K562 (cell line): ENCODE measurements at regions not wholly inside any gene's neighbourhood (a gene's known extent, or its start where the extent isn't known, plus 50 kb on each side); places are given as distances from the start of the nearest gene placed in this dataset.

Source experiments
- ATAC-seq: fragments of 200-7000 bp; cut with Tn5 transposase; 3 replicates; pipeline ENCODE4 v1.9.1; 2020; ENCODE audit warnings: moderate library complexity
- BruUV-seq: library from RNA; stranded (reverse); fragments of 400-500 nt; replicated peaks from 2 replicates; lab custom pipeline; 2021; lab: Mats Ljungman, UMichigan
- CTCF ChIA-PET: fragments of 300-600 bp; formaldehyde crosslinking; extraction: SDS; loops from one replicate; lab custom pipeline; 2021; ENCODE audit warnings: low intra/inter-chr PET ratio; lab: Yijun Ruan, JAX
- POLR2A ChIA-PET: fragments of 300-600, 350-650 bp; sonication (Branson Sonifier 250); formaldehyde crosslinking; extraction: SDS; loops from one replicate; lab custom pipeline; 2021; ENCODE audit warnings: antibody characterized with exemption, inconsistent platforms; lab: Yijun Ruan, JAX
- DNase-seq, 4 experiments: peaks; one replicate each; pipeline versions ENCODE4 v3.0.0 to v3.0.0-alpha.2; 2011 to 2018; ENCODE audit warnings: low spot score in 3 of 4, mixed read lengths in 3 of 4; ENCODE audit errors: extremely low read depth in 1 of 4
- FAIRE-seq: peaks from 2 replicates; lab custom pipeline; 2011; peaks lifted over from hg19 to GRCh38; lab: Jason Lieb, UNC
- H2AFZ ChIP-seq: 2 replicates; pipeline ENCODE4 v1.6.0; 2011; ENCODE audit warnings: low read depth, low read length, control low read depth, inconsistent platforms
- H3K27ac ChIP-seq: fragments of 200-600 bp; 3 replicates; pipeline ENCODE4 v1.8.0; 2011; ENCODE audit warnings: low read depth, mild to moderate bottlenecking, control low read depth, inconsistent platforms, low read length, moderate library complexity, mixed read lengths; ENCODE audit errors: extremely low read depth
- H3K27me3 ChIP-seq, 2 experiments: fragments of 300-600 bp in 1 of 2; 2 replicates in 1 of 2; 3 replicates in 1 of 2; pipeline versions ENCODE4 v1.6.0 to v1.8.0; 2011; ENCODE audit warnings: inconsistent platforms in 2 of 2, low read length in 2 of 2, mild to moderate bottlenecking in 1 of 2, mixed read lengths in 1 of 2, moderate library complexity in 1 of 2; ENCODE audit not compliant: control insufficient read depth in 2 of 2, insufficient read depth in 2 of 2
- H3K36me3 ChIP-seq: fragments of 300-600 bp; 3 replicates; pipeline ENCODE4 v1.8.0; 2011; ENCODE audit warnings: mild to moderate bottlenecking, low read length, inconsistent platforms; ENCODE audit not compliant: control insufficient read depth, insufficient read depth
- H3K4me1 ChIP-seq, 2 experiments: fragments of 200-600 bp in 1 of 2; replicated peaks in 1 of 2; 2 replicates in 1 of 2; 3 replicates in 1 of 2; pipeline versions ENCODE4 v1.5.1 to v1.8.0; 2011; ENCODE audit warnings: inconsistent platforms in 2 of 2, low read length in 2 of 2, mild to moderate bottlenecking in 1 of 2, mixed read lengths in 1 of 2, moderate library complexity in 1 of 2; ENCODE audit not compliant: control insufficient read depth in 2 of 2, insufficient read depth in 2 of 2
- H3K4me2 ChIP-seq: 2 replicates; pipeline ENCODE4 v1.6.1; 2011; ENCODE audit warnings: low read length, control low read depth, inconsistent platforms, mixed read lengths; ENCODE audit not compliant: insufficient read depth
- H3K4me3 ChIP-seq: fragments of 200-600 bp; sonication (generic), shearing (Covaris generic); 2 replicates; pipeline ENCODE4 v1.5.1; 2016; ENCODE audit warnings: control low read depth, inconsistent platforms
- H3K79me2 ChIP-seq: fragments of 200-600 bp; 3 replicates; pipeline ENCODE4 v1.8.0; 2011; ENCODE audit warnings: low read length, inconsistent platforms; ENCODE audit not compliant: control insufficient read depth, insufficient read depth
- H3K9ac ChIP-seq, 2 experiments: 2 replicates each; pipeline versions ENCODE4 v1.6.0 to v1.6.1; 2011; ENCODE audit warnings: low read depth in 2 of 2, low read length in 2 of 2, control low read depth in 1 of 2, inconsistent platforms in 1 of 2, mild to moderate bottlenecking in 1 of 2, mixed read lengths in 1 of 2; ENCODE audit not compliant: insufficient read depth in 1 of 2
- H3K9me1 ChIP-seq: one replicate; pipeline ENCODE4 v1.6.0; 2011; ENCODE audit warnings: inconsistent platforms, mild to moderate bottlenecking, low read length, moderate library complexity; ENCODE audit not compliant: control insufficient read depth, insufficient read depth
- H3K9me3 ChIP-seq: replicated peaks from 2 replicates; pipeline ENCODE4 v1.5.1; 2011; ENCODE audit warnings: low read depth, low read length, inconsistent platforms; ENCODE audit not compliant: control insufficient read depth, insufficient read depth
- H4K20me1 ChIP-seq: replicated peaks from 2 replicates; pipeline ENCODE4 v1.6.1; 2011; ENCODE audit warnings: low read length, inconsistent platforms, mixed read lengths; ENCODE audit not compliant: control insufficient read depth, insufficient read depth
- ADNP ChIP-seq: fragments of 200-800 bp; sonication (Bioruptor generic); IDR thresholded peaks from 2 replicates; pipeline ENCODE4 v1.6.1; 2016; ENCODE audit warnings: missing genetic modification characterization, missing compliant biosample characterization
- CHD1 ChIP-seq: fragments of 200-600 bp; sonication (generic); IDR thresholded peaks from one replicate; pipeline ENCODE4 v1.6.1; 2012; ENCODE audit warnings: mild to moderate bottlenecking, moderate library complexity, low read length, inconsistent platforms
- DIDO1 ChIP-seq: fragments of 450-650 bp; IDR thresholded peaks from 2 replicates; pipeline ENCODE4 v1.6.1; 2016; ENCODE audit warnings: low read depth, missing biosample characterization, missing genetic modification characterization
- HIVEP1 ChIP-seq: fragments of 250-450 bp; sonication (Bioruptor Pico); IDR thresholded peaks from 2 replicates; pipeline ENCODE4 v1.4.0; 2020; ENCODE audit warnings: mild to moderate bottlenecking
- JUN ChIP-seq, 2 experiments: sonication (generic) in 1 of 2; formaldehyde crosslinking in 1 of 2; IDR thresholded peaks; 2 replicates each; pipeline versions ENCODE4 v1.6.1 to v1.8.0; 2012 to 2022; ENCODE audit warnings: borderline replicate concordance in 2 of 2, mild to moderate bottlenecking in 2 of 2, improper control_type of control experiment in 1 of 2, low read depth in 1 of 2, low read length in 1 of 2, missing genetic modification reagents in 1 of 2
- PTBP1 ChIP-seq: fragments of 200-400 bp; formaldehyde crosslinking; IDR thresholded peaks from 2 replicates; pipeline ENCODE4 v1.6.1; 2017; ENCODE audit warnings: low read depth, low read length
- ZFP30 ChIP-seq: fragments of 250-450 bp; sonication (Bioruptor Pico); IDR thresholded peaks from 2 replicates; pipeline ENCODE4 v1.8.0; 2022; ENCODE audit warnings: moderate library complexity, mild to moderate bottlenecking, inconsistent platforms, borderline replicate concordance
- ZNF232 ChIP-seq: sonication (generic); formaldehyde crosslinking; IDR thresholded peaks from 2 replicates; pipeline ENCODE4 v1.8.0; 2022; ENCODE audit warnings: mild to moderate bottlenecking, missing genetic modification reagents
- ZNF696 ChIP-seq: fragments of 250-450 bp; sonication (Bioruptor Pico); conservative IDR thresholded peaks from 2 replicates; pipeline ENCODE4 v1.4.0; 2020; ENCODE audit warnings: mild to moderate bottlenecking, moderate library complexity
- WGBS: fragments of 100-300 bp; shearing (Covaris generic); methylation state at CpG from one replicate; pipeline ENCODE4 v1.1.6; 2016; ENCODE audit warnings: low coverage, mixed read lengths; ENCODE audit not compliant: insufficient coverage; ENCODE audit errors: missing lambda C conversion rate; 5-methylcytosine and 5-hydroxymethylcytosine counted together
- in situ Hi-C: fragments of 300-500 bp; cut with MboI; formaldehyde crosslinking; loops from 4 replicates; pipeline ENCODE4 v1.15.0; 2018; ENCODE audit warnings: inconsistent platforms, mixed read lengths
- intact Hi-C: fragments of 100-400 bp; cut with micrococcal nuclease; formaldehyde crosslinking; loops from 2 replicates; pipeline ENCODE4 v1.14.2; 2022
- TF ChIP-seq, protein P1 (sequence below): fragments of 450-650 bp; IDR thresholded peaks from 2 replicates; pipeline ENCODE4 v1.6.1; 2016; ENCODE audit warnings: borderline replicate concordance
- TF ChIP-seq, protein P2 (sequence below), 2 experiments: fragments of 450-650 bp; IDR thresholded peaks; 2 replicates each; pipeline ENCODE4 v1.6.1; 2018; ENCODE audit warnings: mild to moderate bottlenecking in 2 of 2, low read depth in 1 of 2; ENCODE audit not compliant: partially characterized antibody in 2 of 2
- TF ChIP-seq, protein P3 (sequence below), 2 experiments: IDR thresholded peaks; 2 replicates each; pipeline ENCODE4 v1.6.1; 2012; ENCODE audit warnings: improper control_type of control experiment in 2 of 2, low read depth in 2 of 2, low read length in 2 of 2, borderline replicate concordance in 1 of 2

DNA sequence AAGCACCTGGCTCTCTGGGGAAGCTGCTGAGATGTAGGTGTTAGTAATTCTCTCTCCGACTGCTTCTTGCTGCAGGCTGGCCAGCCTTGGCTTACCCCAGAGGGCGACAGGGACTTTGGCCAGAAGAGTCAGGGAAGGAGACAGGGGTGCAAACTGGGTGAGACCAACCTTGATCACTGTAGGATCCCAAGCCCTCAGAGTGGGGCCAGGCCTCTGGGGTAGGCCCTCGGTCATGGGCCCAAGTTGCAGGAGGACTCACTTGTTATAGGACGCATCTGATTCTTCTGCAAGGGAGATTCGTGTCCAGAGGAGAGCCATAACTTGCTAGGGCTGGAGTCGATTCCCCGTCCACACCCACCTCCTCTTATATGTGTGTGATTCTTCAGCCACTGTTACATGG is 111.7 kb upstream of the SIX3 start:
- ChIA-PET POLR2A (no interaction called here), CTCF (no interaction called here)
- Histone ChIP-seq H3K79me2 (no peaks in the 10 kb centered on the region), H3K27me3 (peaks cover 11 to 33% of the 10 kb centered on the region in 2 experiments), H3K27ac (no peak overlapping the region), H3K4me3 (no peak overlapping the region), H3K9ac (no peak overlapping the region), H4K20me1 (no peaks in the 10 kb centered on the region), H3K9me1 (no peaks in the 10 kb centered on the region), H3K36me3 (no peaks in the 10 kb centered on the region), H2AFZ (no peak overlapping the region), H3K4me2 (no peak overlapping the region), H3K4me1 (no peaks in the 10 kb centered on the region; a peak in 1 of 5 replicates), H3K9me3 (no peaks in the 10 kb centered on the region)
- no peak for DNase-seq
- 4% methylated on average over 7 of the region's 7 CpGs for WGBS
- intact Hi-C loops: no loop called here
- TF ChIP-seq, protein P1, sequence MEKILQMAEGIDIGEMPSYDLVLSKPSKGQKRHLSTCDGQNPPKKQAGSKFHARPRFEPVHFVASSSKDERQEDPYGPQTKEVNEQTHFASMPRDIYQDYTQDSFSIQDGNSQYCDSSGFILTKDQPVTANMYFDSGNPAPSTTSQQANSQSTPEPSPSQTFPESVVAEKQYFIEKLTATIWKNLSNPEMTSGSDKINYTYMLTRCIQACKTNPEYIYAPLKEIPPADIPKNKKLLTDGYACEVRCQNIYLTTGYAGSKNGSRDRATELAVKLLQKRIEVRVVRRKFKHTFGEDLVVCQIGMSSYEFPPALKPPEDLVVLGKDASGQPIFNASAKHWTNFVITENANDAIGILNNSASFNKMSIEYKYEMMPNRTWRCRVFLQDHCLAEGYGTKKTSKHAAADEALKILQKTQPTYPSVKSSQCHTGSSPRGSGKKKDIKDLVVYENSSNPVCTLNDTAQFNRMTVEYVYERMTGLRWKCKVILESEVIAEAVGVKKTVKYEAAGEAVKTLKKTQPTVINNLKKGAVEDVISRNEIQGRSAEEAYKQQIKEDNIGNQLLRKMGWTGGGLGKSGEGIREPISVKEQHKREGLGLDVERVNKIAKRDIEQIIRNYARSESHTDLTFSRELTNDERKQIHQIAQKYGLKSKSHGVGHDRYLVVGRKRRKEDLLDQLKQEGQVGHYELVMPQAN: no peak
- no peak for TF ChIP-seq CHD1
- TF ChIP-seq, protein P2, sequence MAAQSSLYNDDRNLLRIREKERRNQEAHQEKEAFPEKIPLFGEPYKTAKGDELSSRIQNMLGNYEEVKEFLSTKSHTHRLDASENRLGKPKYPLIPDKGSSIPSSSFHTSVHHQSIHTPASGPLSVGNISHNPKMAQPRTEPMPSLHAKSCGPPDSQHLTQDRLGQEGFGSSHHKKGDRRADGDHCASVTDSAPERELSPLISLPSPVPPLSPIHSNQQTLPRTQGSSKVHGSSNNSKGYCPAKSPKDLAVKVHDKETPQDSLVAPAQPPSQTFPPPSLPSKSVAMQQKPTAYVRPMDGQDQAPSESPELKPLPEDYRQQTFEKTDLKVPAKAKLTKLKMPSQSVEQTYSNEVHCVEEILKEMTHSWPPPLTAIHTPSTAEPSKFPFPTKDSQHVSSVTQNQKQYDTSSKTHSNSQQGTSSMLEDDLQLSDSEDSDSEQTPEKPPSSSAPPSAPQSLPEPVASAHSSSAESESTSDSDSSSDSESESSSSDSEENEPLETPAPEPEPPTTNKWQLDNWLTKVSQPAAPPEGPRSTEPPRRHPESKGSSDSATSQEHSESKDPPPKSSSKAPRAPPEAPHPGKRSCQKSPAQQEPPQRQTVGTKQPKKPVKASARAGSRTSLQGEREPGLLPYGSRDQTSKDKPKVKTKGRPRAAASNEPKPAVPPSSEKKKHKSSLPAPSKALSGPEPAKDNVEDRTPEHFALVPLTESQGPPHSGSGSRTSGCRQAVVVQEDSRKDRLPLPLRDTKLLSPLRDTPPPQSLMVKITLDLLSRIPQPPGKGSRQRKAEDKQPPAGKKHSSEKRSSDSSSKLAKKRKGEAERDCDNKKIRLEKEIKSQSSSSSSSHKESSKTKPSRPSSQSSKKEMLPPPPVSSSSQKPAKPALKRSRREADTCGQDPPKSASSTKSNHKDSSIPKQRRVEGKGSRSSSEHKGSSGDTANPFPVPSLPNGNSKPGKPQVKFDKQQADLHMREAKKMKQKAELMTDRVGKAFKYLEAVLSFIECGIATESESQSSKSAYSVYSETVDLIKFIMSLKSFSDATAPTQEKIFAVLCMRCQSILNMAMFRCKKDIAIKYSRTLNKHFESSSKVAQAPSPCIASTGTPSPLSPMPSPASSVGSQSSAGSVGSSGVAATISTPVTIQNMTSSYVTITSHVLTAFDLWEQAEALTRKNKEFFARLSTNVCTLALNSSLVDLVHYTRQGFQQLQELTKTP (IDR thresholded peaks at IDR 0.05; ENCODE audit: low read depth in 1 of 2, partially characterized antibody in 2 of 2): no peak
- TF ChIP-seq ADNP: no peak
- no peak for TF ChIP-seq PTBP1
- no peak for TF ChIP-seq DIDO1 (tag)
- TF ChIP-seq JUN (IDR thresholded peaks at IDR 0.05; ENCODE audit: borderline replicate concordance, low read depth, low read length): no peak
- no peak for TF ChIP-seq JUN (CRISPR knock-in tag; IDR thresholded peaks at IDR 0.05; ENCODE audit: borderline replicate concordance)
- TF ChIP-seq ZNF232: no peak
- TF ChIP-seq, protein P3, sequence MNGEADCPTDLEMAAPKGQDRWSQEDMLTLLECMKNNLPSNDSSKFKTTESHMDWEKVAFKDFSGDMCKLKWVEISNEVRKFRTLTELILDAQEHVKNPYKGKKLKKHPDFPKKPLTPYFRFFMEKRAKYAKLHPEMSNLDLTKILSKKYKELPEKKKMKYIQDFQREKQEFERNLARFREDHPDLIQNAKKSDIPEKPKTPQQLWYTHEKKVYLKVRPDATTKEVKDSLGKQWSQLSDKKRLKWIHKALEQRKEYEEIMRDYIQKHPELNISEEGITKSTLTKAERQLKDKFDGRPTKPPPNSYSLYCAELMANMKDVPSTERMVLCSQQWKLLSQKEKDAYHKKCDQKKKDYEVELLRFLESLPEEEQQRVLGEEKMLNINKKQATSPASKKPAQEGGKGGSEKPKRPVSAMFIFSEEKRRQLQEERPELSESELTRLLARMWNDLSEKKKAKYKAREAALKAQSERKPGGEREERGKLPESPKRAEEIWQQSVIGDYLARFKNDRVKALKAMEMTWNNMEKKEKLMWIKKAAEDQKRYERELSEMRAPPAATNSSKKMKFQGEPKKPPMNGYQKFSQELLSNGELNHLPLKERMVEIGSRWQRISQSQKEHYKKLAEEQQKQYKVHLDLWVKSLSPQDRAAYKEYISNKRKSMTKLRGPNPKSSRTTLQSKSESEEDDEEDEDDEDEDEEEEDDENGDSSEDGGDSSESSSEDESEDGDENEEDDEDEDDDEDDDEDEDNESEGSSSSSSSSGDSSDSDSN (IDR thresholded peaks at IDR 0.05; ENCODE audit: borderline replicate concordance in 1 of 2, low read depth in 2 of 2, low read length in 2 of 2): no peak
- no peak for TF ChIP-seq HIVEP1 (CRISPR knock-in tag)
- TF ChIP-seq ZNF696 (CRISPR knock-in tag): no peak
- TF ChIP-seq ZFP30 (CRISPR knock-in tag): no peak
- no TSS peak for BruUV-seq
- ATAC-seq: no peak
- in situ Hi-C loops: no loop called here
- no peak for FAIRE-seq
